ENCODE measurements at regions not wholly inside any gene's neighbourhood (a gene's known extent, or its start where the extent isn't known, plus 50 kb on each side); places are given as distances from the start of the nearest gene placed in this dataset.

GRCh38 chr18:39494211-39494896 is 1928.8 kb upstream of the CELF4 start:
- no peak for TF ChIP-seq CTCF (IDR thresholded peaks at IDR 0.05)
- no peak for TF ChIP-seq POLR2AphosphoS5 (IDR thresholded peaks at IDR 0.05)
- no peak for TF ChIP-seq POLR2A (IDR thresholded peaks at IDR 0.05)
